ENCODE measurements at regions not wholly inside any gene's neighbourhood (a gene's known extent, or its start where the extent isn't known, plus 50 kb on each side); places are given as distances from the start of the nearest gene placed in this dataset.
"Not testable (repeated sequence)": the region's sequence is repeated elsewhere in the genome, so short reads cannot be mapped to it uniquely, and the experiment has no call there.

DNA sequence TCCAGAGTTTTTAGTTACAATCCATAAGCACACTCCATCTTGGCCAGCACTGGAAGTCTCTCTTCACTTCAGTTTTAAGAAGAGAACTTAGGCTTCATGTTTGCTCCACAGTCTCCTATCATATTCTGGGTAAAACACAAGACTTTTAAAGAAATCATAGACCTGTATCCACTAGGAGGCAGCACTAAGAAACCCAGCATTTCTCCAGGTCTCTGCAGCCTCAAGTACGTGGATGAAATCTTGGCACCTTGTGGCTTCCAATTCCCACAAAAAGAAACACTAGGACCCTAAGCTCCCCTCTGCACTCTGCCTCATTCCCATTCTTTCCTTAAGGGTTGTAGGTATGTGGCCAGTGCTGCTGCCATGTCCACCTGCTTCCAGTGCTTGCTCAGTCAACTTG lies 367.3 kb upstream of the CASK start:
- DNase-seq = no peak

DNA sequence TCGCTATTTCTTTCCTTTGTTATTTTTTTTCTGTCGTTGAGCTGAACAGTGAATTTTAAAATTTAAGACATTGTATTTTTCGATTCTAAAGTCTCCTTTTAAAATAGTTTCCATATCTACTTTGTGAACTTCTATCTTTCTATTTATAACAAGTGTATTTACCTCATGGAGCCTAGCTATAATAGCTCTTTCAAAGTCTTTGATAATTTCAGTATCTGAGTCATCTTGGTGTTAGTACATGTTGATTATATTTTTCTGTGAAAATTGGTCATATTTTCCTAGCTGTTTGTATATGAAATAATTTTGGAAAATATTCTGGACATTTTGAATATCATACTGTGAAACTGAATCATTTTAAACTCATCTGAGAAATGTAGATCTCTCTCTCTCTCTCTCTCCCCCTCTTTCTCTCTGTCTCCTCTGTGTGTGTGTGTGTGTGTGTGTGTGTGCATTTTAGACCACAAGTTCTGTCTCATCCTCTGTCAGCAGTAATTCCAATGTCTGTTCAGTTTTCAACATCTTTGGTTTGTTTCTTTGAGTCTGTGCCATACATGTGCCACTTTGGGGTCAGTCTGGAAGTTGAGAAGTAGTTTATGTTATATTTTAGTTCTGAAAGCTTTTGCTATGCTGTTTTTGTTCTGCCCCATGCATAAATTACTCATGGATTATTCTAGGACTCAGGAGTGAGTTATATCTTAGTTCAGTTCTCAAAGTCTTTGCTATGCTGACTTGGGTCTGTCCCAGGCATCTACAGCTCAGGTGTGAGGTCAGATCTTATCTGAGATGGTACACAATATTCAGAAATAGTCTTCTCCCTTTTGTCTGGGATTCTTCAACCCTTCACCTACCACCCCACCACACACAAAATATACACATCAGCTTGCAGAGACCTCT lies 366.4 kb upstream of the CASK start:
- no peak for DNase-seq

DNA sequence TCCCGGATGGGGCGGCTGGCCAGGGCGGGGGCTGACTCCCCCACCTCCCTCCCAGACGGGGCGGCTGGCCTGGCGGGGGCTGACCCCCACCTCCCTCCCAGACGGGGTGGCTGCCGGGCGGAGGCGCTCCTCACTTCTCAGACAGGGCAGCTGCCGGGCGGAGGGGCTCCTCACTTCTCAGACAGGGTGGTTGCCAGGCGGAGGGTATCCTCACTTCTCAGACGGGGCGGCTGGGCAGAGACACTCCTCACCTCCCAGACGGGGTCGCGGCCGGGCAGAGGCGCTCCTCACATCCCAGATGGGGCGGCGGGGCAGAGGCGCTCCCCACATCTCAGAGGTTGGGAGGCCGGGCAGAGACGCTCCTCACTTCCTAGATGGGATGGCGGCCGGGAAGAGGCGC lies 362.3 kb upstream of the CASK start:
- DNase-seq = not testable (repeated sequence)

DNA sequence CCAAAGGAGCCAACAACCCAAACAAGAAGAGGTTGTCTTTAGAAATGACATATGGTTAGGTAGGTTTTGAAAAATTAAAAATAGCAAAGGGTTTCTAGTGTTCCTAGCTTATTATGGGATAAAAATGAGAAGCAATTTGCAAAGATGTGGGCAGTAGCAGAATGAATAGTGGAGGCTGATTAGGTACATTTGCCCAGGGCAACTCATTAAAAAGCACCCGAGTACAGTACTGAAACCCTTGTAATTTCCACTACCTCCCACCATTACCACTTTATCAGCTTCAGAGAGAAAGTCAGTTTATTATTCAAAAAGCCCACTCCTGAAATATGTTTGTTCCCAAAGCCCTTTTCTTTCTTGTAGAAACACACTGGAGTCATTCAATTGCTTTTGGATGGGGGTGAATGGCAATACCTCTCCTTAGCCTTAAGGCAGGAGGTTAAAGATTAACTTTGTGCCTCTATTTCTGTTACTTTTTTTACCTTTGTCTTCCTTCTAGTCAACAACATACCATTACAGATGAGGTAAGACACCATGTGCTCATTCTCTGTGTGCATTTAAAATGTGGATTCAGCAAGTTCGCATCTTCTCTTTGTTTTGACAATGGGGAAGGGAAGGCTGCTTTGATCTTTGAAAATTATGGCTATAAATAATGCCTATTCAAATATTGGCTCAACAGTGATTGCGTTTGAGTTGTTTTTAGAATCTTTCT lies 353.8 kb upstream of the CASK start:
- DNase-seq = no peak

DNA sequence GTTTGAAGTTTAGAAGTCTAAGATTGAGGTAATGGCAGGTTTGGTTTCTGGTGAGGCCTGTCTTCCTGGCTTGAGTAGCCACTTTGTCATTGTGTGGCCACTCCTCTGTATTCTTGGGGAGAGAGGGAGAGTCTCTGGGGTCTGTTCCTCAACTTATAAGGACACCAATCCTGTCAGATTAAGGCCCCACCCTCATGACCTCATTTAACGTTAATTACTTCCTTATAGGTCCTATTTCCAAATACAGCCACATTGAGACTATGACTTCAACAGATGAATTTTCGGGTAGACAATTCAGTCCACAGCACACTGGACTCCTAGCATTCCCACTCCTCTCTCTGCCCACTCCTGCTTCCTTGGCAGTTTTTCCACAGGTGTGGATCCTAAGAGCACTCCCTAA lies 350.8 kb upstream of the CASK start:
- DNase-seq = no peak

DNA sequence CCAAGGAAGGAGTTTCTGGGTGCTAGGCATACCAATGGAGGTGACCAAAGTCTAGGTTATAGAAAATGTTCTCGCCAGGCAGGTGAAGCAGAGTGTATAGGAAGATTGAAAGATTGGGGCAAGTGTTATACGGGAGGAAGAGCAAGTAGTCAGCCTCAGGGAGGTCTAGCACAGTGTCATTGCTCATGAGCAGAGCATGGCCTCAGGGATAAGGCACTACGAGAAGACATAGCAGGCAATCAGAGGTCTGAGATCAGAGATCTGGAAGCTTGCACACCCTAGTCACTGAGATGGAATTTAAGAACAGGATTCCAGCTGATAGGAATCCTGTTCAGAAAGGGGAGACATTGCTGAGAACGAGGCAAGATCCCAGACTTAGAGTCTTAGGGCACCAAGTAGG lies 350.0 kb upstream of the CASK start:
- no peak for DNase-seq

DNA sequence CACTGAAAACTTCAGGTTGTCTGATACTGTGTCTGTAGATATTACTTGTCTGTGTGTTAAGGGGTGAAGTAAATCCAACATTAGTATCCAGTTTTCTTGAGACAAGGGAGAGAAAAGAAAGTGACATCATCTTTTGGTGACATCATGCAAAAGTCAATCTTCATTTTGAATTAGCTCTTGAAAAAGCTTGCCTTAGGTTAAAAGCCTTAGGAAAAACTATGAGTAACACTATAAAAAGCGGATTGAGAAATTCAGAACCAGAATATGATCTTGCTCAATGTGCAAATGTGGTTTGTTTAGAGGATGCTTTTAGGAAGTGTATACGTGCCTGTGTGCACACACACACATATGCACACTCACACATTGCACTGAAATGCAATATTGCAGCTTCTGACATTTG lies 345.8 kb upstream of the CASK start:
- no peak for DNase-seq

DNA sequence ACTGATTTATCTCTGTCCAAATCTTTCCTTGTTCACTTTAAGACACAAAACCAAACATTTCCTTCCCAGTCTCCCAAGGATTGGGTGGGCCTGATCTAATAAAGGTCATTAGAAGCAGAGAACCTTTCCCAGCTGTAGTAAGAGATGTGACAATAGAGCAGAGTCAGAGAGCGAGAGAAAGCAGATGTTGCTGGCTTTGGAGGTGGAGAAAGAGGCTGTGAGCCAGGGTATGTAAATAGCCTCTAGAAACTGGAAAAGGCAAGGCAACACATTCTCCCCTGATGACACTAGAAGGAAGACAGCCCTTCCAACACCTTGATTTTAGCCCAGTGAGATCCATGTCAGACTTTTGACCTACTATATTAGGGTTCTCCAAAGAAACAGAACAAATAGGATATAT lies 337.5 kb upstream of the CASK start:
- no peak for DNase-seq

DNA sequence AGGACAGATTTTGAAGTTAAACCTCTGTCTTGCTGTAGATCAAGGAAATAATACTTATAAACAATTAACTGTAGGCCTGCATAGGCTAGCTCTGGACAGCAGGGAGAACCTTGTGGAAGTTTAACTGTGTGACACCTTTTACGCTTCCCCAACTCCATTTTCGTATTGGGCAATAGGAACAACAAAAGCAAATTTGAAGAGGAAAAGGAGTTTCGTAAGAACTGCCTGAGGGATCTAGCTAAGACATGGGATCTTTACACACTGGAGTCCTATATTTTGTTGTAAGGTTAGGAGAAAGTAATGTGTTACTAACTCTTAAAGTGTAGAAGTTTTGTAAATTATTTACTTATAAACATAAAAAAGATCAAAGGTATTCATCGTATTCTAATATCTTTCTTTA lies 324.9 kb upstream of the CASK start:
- no peak for DNase-seq

DNA sequence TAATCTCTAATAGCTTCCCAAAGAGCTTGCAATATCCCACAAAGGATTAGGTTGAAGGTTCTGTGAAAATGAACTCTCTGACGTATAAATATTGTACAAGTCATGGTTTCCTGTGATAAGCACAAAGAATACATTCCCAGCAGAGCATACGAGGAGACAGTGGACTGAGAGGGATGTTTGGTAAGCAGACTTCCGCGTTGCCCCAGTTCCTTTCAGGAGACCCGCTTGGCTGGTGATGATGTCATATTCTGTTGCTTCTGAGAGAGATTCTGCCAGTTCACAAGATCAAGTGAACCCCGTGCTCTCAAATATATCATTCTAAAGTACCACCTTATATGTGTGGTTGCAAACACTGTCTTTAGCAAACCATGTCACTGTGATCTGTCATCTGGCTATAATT lies 323.9 kb upstream of the CASK start:
- no peak for DNase-seq

DNA sequence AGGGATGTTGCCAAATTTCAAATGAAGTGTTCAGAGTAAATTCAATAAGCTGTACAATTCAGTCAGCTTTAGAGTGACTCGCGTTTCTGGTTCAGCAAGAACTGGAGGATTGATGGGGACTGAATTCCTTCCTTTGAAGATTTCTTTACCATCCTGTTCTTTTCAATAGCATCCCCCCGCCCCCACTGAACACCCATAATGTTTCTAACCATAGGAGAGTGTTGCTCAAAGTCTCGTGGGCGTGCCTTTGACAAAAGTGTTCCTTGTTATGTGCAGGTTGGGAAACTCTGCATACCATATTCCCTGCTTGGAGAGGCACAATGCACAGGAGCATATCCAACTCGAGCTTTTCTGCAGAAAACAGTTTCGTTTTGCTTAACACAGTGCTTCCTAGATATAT lies 323.5 kb upstream of the CASK start:
- no peak for DNase-seq

DNA sequence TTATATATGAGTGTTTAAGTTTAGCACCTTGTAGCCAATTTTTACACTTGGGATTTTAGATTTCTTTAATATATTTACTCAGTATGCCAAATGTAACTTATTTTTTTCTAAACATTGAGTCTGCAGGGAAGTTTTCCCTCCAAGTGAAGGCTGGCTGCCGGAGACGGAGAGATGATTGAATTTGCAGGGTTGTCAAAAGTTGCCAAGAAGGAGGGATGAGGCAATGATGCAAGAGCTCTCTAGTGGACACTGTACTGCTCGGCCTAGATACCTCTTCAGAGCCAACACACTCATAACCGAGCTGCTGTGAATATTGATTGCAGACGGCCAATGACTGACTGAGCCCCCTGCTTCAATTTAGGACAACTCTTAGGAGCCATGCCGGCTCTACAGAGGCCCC lies 318.6 kb upstream of the CASK start:
- peak; percentile 74 for DNase-seq

DNA sequence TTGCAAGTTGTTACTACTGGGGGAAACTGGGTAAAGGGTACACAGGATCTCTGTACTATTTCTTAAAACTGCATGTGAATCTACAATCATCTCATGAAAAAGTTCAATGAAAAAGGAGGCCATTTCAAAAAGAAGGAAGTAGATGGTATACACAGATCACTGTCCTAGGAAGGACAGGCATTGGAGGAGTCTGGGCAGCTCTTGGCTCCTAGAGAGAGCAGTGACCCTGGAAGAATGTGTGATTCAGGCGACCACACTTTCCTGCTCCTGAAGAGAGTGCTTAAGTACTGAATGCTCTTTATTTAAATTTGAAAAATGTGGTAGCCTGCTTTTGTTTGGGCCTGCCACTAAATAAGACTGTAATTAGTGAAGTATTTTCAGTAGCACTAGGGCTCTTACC lies 318.1 kb upstream of the CASK start:
- DNase-seq = no peak

DNA sequence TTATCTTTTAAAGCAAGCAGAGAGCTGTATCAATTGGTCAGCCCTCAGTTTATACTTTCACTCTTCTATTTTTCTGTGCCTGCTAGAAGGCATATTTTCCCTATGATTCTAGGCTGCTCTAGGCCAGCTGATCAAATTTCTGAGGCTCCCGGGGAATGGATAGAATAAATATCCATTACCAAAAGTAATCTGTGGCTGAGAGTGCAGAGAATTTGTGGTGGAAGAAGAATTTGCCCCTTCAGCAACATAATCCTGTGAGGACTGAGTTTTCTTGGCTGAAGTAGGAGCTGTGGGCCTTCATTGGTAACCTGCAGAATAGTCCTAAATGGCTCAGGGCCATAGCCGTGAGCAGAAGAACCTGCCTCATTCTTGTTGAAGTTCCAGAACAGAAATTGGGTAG lies 314.6 kb upstream of the CASK start:
- DNase-seq = no peak

DNA sequence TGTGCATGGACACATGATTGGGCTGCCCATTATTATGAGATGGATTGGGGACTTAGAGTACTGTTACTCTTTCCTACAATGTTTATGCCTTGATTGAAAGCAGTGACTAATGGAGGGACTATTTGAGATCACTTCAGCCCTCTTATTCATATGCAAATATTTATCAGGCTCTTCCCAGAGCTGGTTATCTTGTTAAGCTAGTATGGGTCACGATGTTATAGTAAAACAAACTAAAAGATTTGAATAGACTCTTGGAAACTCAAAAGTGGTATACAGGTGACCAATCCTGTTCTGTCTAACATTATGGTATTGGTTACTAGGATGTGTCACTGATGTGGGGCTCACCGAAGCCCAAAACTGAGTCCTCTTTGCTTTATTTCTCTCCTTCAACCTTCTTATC lies 306.2 kb upstream of the CASK start:
- DNase-seq = no peak

DNA sequence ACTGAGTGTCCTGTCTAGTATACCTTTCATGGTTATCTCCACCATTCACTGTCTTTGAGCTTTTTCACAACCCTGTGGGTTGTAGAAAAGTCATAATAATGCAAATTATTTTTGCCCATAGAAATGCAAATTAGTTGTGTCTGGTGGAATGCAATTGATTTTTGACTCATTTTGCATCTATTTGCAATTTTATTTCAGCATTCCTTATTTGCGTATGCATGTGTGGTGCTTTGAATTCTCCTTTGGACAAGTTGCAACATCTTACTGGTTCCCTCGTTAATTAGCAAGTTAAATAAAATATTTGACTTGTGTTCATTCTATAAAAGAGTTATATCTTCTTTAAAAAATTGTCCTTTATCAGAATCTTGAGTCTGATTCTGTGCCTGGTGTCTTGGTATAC lies 297.3 kb upstream of the CASK start:
- DNase-seq = no peak

DNA sequence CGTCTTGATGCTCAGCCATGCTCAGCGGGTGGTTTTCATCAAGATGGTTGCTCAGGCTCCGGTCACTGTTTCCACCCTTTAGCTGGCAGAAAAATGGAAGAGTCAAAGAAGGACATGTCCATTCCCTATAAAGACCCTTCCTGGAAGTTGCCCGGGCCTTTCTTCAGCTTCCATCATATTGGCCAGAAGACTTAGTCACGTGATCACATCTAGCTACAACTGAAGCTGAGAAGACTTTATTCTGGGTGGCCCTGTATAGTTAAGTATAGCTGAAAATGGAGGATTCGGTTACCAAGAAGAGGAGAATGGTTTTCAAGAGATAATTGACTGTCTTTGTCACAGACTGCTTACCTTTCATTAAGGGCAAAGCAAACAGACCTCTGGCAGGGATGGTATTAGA lies 296.7 kb upstream of the CASK start:
- no peak for DNase-seq

DNA sequence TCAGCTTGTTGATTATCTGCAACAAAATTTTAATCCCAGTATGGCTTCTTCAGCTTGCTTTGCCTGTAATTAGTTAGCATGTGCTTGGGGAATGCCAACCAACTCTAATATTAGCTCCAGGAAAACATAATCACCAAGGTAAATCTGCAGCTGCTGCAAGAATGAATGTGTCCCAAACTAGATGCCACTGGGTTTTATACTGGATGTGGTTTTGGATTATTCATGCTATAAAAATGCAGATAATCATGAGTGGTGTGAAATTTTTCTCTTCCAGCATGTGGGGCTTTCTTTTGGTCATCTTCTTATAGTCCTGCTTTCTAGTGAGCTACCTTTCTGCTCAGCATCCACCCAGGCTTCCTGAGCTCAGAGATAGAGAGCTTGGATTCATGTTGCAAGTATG lies 295.9 kb upstream of the CASK start:
- no peak for DNase-seq

DNA sequence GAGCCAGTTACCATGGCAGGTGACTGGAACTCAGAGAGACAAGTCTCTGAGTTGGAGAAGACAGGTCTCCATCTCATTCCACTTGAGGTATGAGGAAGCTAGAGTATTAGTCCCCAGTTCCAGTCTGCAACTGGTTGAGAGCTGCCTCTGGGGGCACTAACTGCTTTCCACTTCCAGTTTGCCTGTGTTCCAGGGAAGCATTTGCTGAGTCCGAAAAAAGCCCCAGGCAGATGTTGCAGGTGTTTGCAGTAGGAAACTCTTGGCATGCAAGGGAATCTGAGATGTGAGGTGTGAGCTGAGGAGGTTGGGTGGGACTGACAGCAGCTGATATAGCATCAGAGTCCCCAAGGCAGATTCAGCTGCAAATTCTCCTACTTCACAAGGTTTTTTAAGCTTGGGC lies 272.2 kb upstream of the CASK start:
- DNase-seq = no peak

DNA sequence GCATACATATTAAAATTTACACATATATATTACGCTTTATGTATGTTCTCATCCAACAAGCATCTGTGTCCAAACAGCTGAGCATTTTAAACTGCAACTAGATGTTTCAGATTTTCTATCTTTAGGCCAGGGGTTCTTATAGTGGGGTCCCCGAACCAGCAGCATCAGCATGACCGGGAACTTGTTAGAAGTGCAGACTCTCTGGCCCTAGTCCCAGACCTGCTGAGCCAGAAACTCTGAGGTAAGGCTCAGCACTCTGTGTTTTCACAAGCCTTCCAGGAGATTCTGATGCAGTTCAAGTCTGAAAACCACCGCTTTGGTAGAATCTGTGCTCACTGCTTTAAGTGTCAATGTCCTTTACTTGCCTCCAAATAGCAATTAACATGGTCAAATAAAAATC lies 266.2 kb upstream of the CASK start:
- peak; percentile 58 for DNase-seq

DNA sequence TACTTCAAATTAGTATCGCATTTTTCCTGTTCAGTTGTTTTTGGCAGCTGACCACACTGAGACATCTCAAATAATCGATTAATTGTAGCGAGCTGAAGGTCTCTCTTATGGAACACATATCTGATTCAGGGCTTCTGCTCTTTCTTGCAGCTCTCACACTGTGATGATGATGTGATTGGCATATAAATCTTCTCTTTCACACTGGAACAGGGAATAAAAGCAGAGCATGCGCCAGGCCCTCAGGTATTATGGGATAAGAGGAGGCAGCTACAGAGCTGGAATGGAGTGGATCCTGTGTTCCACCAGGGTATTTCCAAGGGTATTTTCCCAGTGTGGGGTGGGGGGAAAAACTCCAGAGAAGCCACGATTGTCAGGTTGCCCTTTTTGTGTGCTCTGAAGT lies 265.4 kb upstream of the CASK start:
- no peak for DNase-seq

DNA sequence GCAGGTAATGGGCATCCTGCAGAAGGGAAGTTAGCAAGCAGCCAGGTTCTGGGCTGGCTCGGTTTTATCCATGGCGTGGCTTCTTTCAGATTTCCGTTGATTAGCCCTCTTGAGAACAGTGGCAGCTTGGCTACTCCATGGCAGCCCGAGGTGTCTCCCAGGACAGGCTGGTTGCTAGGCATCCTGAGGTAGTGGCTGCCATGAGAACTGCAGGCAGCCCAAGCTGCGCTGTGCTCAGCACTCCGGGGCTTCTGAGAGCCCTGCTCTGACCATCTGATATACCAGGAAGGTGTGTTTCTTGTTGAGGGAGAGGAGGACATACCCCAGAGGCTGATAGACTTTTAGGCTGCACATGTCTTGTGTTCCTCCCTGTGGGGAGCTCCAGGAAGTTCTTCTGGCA lies 253.4 kb upstream of the CASK start:
- DNase-seq = no peak

DNA sequence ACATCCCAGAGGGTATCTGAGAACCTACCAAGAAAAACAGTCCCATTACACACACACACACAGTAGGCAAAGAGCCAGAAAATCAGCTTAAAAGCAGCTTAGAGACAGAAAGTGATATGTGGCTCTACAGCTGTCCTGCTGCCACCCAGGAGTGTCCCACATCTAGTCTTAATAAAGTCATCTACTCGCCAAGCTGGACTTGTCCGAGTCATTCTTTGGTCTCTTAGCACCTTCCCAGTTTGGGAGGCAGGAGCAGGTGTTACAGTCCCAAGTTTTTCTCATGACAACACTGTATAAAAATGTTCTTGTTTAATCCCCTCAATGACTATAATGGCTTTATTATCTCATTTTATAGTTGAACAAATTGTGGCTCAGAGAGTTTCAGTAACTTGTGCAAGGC lies 252.5 kb upstream of the CASK start:
- no peak for DNase-seq

DNA sequence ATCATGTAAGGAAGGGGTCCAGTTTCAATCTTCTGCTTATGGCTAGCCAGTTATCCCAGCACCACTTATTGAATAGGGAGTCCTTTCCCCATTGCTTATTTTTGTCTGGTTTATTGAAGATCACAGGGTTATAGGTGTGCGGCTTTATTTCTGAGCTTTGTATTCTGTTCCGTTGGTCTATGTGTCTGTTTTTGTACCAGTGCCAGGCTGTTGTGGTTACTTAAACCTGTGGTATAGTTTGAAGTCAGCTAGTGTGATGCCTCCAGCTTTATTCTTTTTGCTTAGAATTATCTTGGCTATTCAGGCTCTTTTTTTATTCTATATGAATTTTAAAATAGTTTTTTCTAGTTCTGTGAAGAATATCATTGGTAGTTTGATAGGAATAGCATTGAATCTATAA lies 234.6 kb upstream of the CASK start:
- DNase-seq = not testable (repeated sequence)

DNA sequence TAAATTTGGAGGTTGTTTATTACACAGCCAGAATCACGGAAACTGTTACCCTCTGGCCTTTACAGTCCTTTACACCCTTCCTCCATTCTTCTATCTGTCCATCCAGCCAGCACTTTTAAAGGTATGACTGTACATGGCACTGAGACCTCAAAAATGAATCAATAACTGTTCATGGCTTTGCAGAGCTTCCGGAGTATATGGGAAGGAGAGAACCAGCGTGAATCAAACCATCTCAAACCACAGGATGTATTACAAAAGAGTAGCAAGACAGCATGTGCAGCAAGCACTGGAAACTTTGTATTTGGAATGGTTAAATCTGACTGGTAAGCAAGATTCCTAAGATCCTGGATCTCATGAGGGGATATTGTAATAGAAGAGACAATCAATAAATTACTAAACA lies 228.5 kb upstream of the CASK start:
- DNase-seq = no peak
